ENCODE measurements at regions not wholly inside any gene's neighbourhood (a gene's known extent, or its start where the extent isn't known, plus 50 kb on each side); places are given as distances from the start of the nearest gene placed in this dataset.

DNA sequence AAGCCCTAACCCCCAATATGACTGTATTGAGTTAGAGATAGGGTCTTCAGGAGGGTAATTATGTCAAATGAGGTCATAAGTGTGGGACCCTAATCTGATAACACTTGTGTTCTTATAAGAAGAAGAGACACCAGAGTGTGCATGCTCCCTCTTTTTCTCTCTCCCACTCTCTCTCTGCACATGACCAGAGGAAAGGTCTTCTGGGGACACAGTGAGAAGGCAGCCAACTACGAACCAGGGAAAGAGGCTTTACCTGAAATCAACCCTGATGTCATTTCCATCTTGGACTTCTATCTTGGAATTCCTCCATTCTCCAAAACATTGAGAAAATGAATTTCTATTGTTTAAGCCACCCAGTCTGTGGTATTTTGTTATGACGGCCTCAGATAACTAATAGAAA is 97.2 kb upstream of the MAD2L1 start:
- no peak overlapping the region for H3K4me3 Mint-ChIP-seq
- TF ChIP-seq CTCF (conservative IDR thresholded peaks at IDR 0.05) = no peak
- H3K4me1 Mint-ChIP-seq (ENCODE audit: unreplicated experiment) = no peaks in the 10 kb centered on the region
- H3K9me3 Mint-ChIP-seq = no peaks in the 10 kb centered on the region
- H3K36me3 Mint-ChIP-seq = no peaks in the 10 kb centered on the region
- no peak for DNase-seq (ENCODE audit: extremely low spot score, unreplicated experiment)
- no peaks in the 10 kb centered on the region for H3K27me3 Mint-ChIP-seq
- no peak overlapping the region for H3K27ac Mint-ChIP-seq

DNA sequence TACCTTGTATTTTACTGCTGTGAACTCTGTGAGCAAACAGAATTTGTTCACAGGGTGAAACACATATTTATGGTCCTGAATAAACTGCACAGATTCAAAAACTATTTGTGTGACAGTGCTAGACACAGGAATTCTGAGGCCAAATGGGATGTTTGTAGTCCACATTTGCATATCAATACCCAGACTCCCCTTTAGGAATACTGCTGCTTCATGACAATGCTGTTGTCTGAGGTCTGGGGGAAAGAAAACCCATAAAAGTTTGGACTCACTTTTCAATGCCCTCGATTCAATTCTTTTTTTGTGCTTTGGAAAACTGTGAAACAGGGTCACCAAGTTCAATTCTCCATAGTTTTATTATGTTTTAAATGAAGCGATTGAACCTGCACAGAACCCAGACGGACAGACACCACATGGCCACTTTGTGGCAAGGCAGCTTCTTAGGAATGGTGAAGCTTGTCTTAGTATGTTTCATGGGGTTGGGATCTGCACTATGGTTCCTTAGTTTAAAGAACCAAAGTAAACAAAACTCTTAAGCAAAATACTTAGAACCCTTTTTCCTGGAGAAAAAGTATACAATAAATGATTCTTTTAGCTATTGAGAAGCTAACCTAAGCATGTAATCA is 92.3 kb upstream of the MAD2L1 start:
- H3K27me3 Mint-ChIP-seq = no peaks in the 10 kb centered on the region
- H3K4me3 Mint-ChIP-seq = no peak overlapping the region
- H3K36me3 Mint-ChIP-seq = no peaks in the 10 kb centered on the region
- DNase-seq (ENCODE audit: extremely low spot score, unreplicated experiment) = no peak
- H3K9me3 Mint-ChIP-seq = no peaks in the 10 kb centered on the region
- no peak overlapping the region for H3K27ac Mint-ChIP-seq
- TF ChIP-seq CTCF (conservative IDR thresholded peaks at IDR 0.05) = no peak
- H3K4me1 Mint-ChIP-seq (ENCODE audit: unreplicated experiment) = no peaks in the 10 kb centered on the region

- Mint-ChIP-seq H3K27ac (no peak overlapping the region), H3K27me3 (no peaks in the 10 kb centered on the region), H3K9me3 (no peaks in the 10 kb centered on the region), H3K36me3 (no peaks in the 10 kb centered on the region), H3K4me1 (ENCODE audit: unreplicated experiment) (no peaks in the 10 kb centered on the region), H3K4me3 (no peak overlapping the region)
- DNase-seq (ENCODE audit: extremely low spot score, unreplicated experiment) = no peak
- no peak for TF ChIP-seq CTCF (conservative IDR thresholded peaks at IDR 0.05)
Measured at GRCh38 chr4:120158046-120158445, 91.4 kb upstream of the MAD2L1 start.

DNA sequence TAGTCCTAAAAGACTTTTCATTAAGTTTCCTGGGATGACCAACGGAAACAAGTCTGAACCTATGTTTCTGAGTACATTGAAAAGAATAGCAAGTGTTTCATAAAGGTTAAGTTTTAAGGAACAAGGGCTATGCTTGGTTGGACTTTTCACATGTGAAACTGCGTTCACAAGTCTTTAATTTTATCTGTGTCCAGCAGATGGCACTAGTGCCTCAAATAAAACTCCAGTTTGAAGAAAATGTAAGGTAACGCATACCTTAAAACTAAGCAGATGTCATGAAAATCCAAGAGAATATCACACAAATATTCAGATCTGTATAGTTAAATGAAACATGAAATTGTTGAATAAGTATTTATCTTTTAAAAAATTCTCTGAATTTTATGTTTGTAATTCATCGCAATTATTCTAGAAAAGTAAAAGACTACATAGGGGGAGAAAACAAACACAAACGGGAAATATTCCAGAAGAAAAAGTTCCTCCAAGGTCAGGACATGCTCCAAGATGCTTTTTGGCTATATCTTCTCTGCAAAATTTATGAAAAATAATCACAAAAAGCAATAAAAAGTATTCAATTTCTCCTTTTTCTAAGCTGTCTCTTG is 89.6 kb upstream of the MAD2L1 start:
- no peak for DNase-seq (ENCODE audit: extremely low spot score, unreplicated experiment)
- no peaks in the 10 kb centered on the region for H3K4me1 Mint-ChIP-seq (ENCODE audit: unreplicated experiment)
- H3K27ac Mint-ChIP-seq = no peak overlapping the region
- no peak overlapping the region for H3K4me3 Mint-ChIP-seq
- peak; percentile 90 for TF ChIP-seq CTCF (conservative IDR thresholded peaks at IDR 0.05)
- no peaks in the 10 kb centered on the region for H3K27me3 Mint-ChIP-seq
- H3K9me3 Mint-ChIP-seq = no peaks in the 10 kb centered on the region
- no peaks in the 10 kb centered on the region for H3K36me3 Mint-ChIP-seq

GRCh38 chr4:120155287-120155686 is 88.6 kb upstream of the MAD2L1 start:
- Mint-ChIP-seq H3K27me3 (no peaks in the 10 kb centered on the region), H3K4me3 (no peak overlapping the region), H3K9me3 (no peaks in the 10 kb centered on the region), H3K27ac (no peak overlapping the region), H3K36me3 (no peaks in the 10 kb centered on the region), H3K4me1 (ENCODE audit: unreplicated experiment) (no peaks in the 10 kb centered on the region)
- no peak for DNase-seq (ENCODE audit: extremely low spot score, unreplicated experiment)
- no peak for TF ChIP-seq CTCF (conservative IDR thresholded peaks at IDR 0.05)
